Panc1 (cell line): ENCODE measurements at regions not wholly inside any gene's neighbourhood (a gene's known extent, or its start where the extent isn't known, plus 50 kb on each side); places are given as distances from the start of the nearest gene placed in this dataset.

Experiments used
- ATAC-seq: fragments of 200-7000 bp; cut with Tn5 transposase; 2 replicates; pipeline ENCODE4 v1.9.1; 2020; ENCODE audit warnings: mild to moderate bottlenecking, moderate library complexity
- BruUV-seq: library from RNA; stranded (reverse); fragments of 400-500 nt; replicated peaks from 2 replicates; lab custom pipeline; 2021; lab: Mats Ljungman, UMichigan
- CTCF ChIA-PET: fragments of 300-600 bp; sonication (Branson Sonifier 250); formaldehyde crosslinking; loops from one replicate; lab custom pipeline; 2022; ENCODE audit warnings: antibody characterized with exemption; lab: Charles Lee
- POLR2A ChIA-PET: fragments of 300-600 bp; sonication (Branson Sonifier 250); formaldehyde crosslinking; loops from one replicate; lab custom pipeline; 2022; ENCODE audit warnings: antibody characterized with exemption; lab: Charles Lee
- DNase-seq: peaks from one replicate; pipeline ENCODE4 v3.0.0-alpha.2; 2010; ENCODE audit warnings: low read depth, low spot score
- H3K27ac ChIP-seq: 2 replicates; pipeline ENCODE4 v1.5.1; 2011; ENCODE audit warnings: mild to moderate bottlenecking, low read length, inconsistent platforms
- H3K27me3 ChIP-seq: fragments of 200-500 bp; sonication (Bioruptor generic); 2 replicates; pipeline ENCODE4 v1.6.0; 2014; ENCODE audit warnings: low read length, inconsistent platforms; ENCODE audit not compliant: control insufficient read depth, insufficient read depth
- H3K36me3 ChIP-seq: fragments of 200-500 bp; sonication (Bioruptor generic); 2 replicates; pipeline ENCODE4 v1.5.1; 2014; ENCODE audit warnings: inconsistent platforms, mild to moderate bottlenecking, low read length, moderate library complexity; ENCODE audit not compliant: control insufficient read depth, insufficient read depth
- H3K4me1 ChIP-seq: 2 replicates; pipeline ENCODE4 v1.5.1; 2011; ENCODE audit warnings: inconsistent platforms, mild to moderate bottlenecking, low read length, moderate library complexity; ENCODE audit not compliant: control insufficient read depth, insufficient read depth
- H3K4me3 ChIP-seq, 2 experiments: 2 replicates each; pipeline ENCODE4 v1.5.1; 2011 to 2012; ENCODE audit warnings: low read depth in 2 of 2, low read length in 2 of 2, mild to moderate bottlenecking in 2 of 2, inconsistent platforms in 1 of 2, moderate library complexity in 1 of 2
- H3K9me3 ChIP-seq: fragments of 200-500 bp; sonication (Bioruptor generic); 2 replicates; pipeline ENCODE4 v1.5.1; 2014; ENCODE audit warnings: low read depth, mild to moderate bottlenecking, inconsistent platforms, low read length, moderate library complexity; ENCODE audit not compliant: control insufficient read depth, insufficient read depth
- CTCF ChIP-seq: fragments of 450-650 bp; IDR thresholded peaks from 2 replicates; pipeline ENCODE4 v1.5.1; 2017; ENCODE audit warnings: mild to moderate bottlenecking
- POLR2AphosphoS5 ChIP-seq: IDR thresholded peaks from 2 replicates; pipeline ENCODE4 v1.6.1; 2012; ENCODE audit warnings: mild to moderate bottlenecking, low read depth, low read length, moderate library complexity
- REST ChIP-seq, 2 experiments: IDR thresholded peaks; 2 replicates each; pipeline ENCODE4 v1.6.1; 2011 to 2012; ENCODE audit warnings: low read depth in 2 of 2, control low read depth in 1 of 2, low read length in 1 of 2, mild to moderate bottlenecking in 1 of 2, moderate library complexity in 1 of 2; ENCODE audit not compliant: insufficient read depth in 1 of 2
- SIN3A ChIP-seq: IDR thresholded peaks from 2 replicates; pipeline ENCODE4 v1.6.1; 2012; ENCODE audit warnings: low read depth, mild to moderate bottlenecking, low read length, moderate library complexity, borderline replicate concordance; ENCODE audit not compliant: insufficient read depth
- TCF7L2 ChIP-seq: IDR thresholded peaks from 2 replicates; pipeline ENCODE4 v1.6.1; 2011; ENCODE audit warnings: mild to moderate bottlenecking, low read depth, low read length, inconsistent platforms
- in situ Hi-C: cut with HindIII; loops from 2 replicates; pipeline ENCODE4 v1.10.0; 2016; ENCODE audit warnings: low sequenced_read_pairs, low pct_unique_long_range_greater_than_20kb
- intact Hi-C: fragments of 100-400 bp; cut with micrococcal nuclease; formaldehyde crosslinking; loops from one replicate; pipeline ENCODE4 v1.10.0; 2022; ENCODE audit not compliant: unreplicated experiment

DNA sequence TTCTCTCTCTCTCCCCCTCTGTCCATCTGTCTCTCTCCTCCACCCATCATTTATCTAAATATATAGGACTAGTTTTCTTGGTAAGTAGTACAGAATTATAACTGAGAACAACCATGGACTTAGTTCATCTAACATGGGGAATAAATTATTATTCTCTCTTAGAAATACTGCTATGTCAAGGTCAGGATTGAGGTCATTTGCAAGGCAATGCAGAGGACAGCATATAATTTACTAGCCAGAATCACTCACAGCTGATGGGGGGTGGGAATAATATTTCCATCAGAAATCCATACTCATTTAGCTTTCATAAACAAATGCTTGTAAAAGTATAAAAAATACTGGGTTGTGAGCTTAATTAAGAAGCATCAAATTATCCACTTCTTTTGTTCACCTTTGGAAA is 553.9 kb upstream of the POU3F2 start:
- no peaks in the 10 kb centered on the region for H3K36me3 ChIP-seq
- H3K4me3 ChIP-seq = no peak overlapping the region
- ATAC-seq (no peak), DNase-seq (no peak)
- H3K4me1 ChIP-seq = no peaks in the 10 kb centered on the region
- intact Hi-C loops = no loop called here
- H3K9me3 ChIP-seq = no peaks in the 10 kb centered on the region
- H3K27me3 ChIP-seq = no peaks in the 10 kb centered on the region
- TF ChIP-seq CTCF (no peak), SIN3A (no peak), POLR2AphosphoS5 (no peak), TCF7L2 (no peak), REST (IDR thresholded peaks at IDR 0.05; ENCODE audit: insufficient read depth in 1 of 2, low read depth in 2 of 2, low read length in 1 of 2) (no peak)
- BruUV-seq = no TSS peak
- POLR2A ChIA-PET = no interaction called here
- CTCF ChIA-PET = no interaction called here
- in situ Hi-C loops = no loop called here
- no peak overlapping the region for H3K27ac ChIP-seq

GRCh38 chr6:98286620-98287019 is 547.8 kb upstream of the POU3F2 start:
- no peak for TF ChIP-seq TCF7L2
- TF ChIP-seq CTCF = no peak
- no peak for TF ChIP-seq SIN3A
- no peak for TF ChIP-seq POLR2AphosphoS5
- TF ChIP-seq REST (IDR thresholded peaks at IDR 0.05; ENCODE audit: insufficient read depth in 1 of 2, low read depth in 2 of 2, low read length in 1 of 2) = no peak
- Histone ChIP-seq H3K36me3 (no peaks in the 10 kb centered on the region), H3K27ac (no peak overlapping the region), H3K4me1 (no peaks in the 10 kb centered on the region), H3K4me3 (no peak overlapping the region), H3K9me3 (no peaks in the 10 kb centered on the region), H3K27me3 (no peaks in the 10 kb centered on the region)
- ChIA-PET CTCF (no interaction called here), POLR2A (no interaction called here)
- intact Hi-C loops (no loop called here), in situ Hi-C loops (no loop called here)
- no TSS peak for BruUV-seq
- ATAC-seq (no peak), DNase-seq (no peak)
